ENCODE measurements at regions not wholly inside any gene's neighbourhood (a gene's known extent, or its start where the extent isn't known, plus 50 kb on each side); places are given as distances from the start of the nearest gene placed in this dataset.

- ChIA-PET CTCF (no interaction called here), POLR2A (no interaction called here)
- Mint-ChIP-seq H3K9me3 (ENCODE audit: insufficient read depth) (peaks cover 8% of the 10 kb centered on the region), H3K27me3 (no peaks in the 10 kb centered on the region), H3K4me1 (no peaks in the 10 kb centered on the region), H3K4me3 (no peak overlapping the region), H3K27ac (no peak overlapping the region)
- Histone ChIP-seq H2AFZ (ENCODE audit: insufficient read depth, low read depth, low read length, poor library complexity, severe bottlenecking) (no peak overlapping the region), H3K9me3 (ENCODE audit: control extremely low read depth in 1 of 3, control insufficient read depth in 2 of 3, insufficient read depth in 1 of 3, low read length in 2 of 3) (peaks cover 0 to 4% (median 0%) of the 10 kb centered on the region in 3 donors), H3K4me1 (ENCODE audit: control insufficient read depth in 2 of 2, insufficient read depth in 2 of 2, low read length in 2 of 2) (no peaks in the 10 kb centered on the region), H3K4me3 (ENCODE audit: control extremely low read depth in 1 of 5, extremely low read depth in 1 of 5, insufficient read depth in 1 of 5, low read depth in 2 of 5, low read length in 4 of 5) (no peak overlapping the region), H3K9ac (ENCODE audit: low read length) (no peak overlapping the region), H3K27me3 (replicated peaks in 1 of 4; ENCODE audit: control extremely low read depth in 1 of 4, control insufficient read depth in 3 of 4, insufficient read depth in 4 of 4, low read length in 3 of 4) (no peaks in the 10 kb centered on the region), H4K20me1 (ENCODE audit: control insufficient read depth, insufficient read depth, low read length, poor library complexity, severe bottlenecking) (no peaks in the 10 kb centered on the region), H3K36me3 (replicated peaks in 1 of 2; ENCODE audit: control extremely low read depth in 1 of 2, control insufficient read depth in 1 of 2, extremely low read depth in 1 of 2, insufficient read depth in 2 of 2, low read length in 1 of 2) (no peaks in the 10 kb centered on the region), H3K4me2 (replicated peaks; ENCODE audit: low read depth, low read length, poor library complexity, severe bottlenecking) (no peak overlapping the region), H3K79me2 (ENCODE audit: control insufficient read depth, insufficient read depth, low read length) (no peaks in the 10 kb centered on the region), H3K27ac (ENCODE audit: low read length in 2 of 2) (no peak overlapping the region)
- ATAC-seq (ENCODE audit: low read depth) (no peak), DNase-seq (no peak)
- TF ChIP-seq EZH2 (IDR thresholded peaks at IDR 0.05; ENCODE audit: borderline replicate concordance, insufficient read depth, low read depth, low read length, poor library complexity, severe bottlenecking): no peak
- whole genome bisulfite sequencing (ENCODE audit: insufficient coverage): no CpG with 5 or more reads among the region's 1 CpG
- intact Hi-C loops (cut with micrococcal nuclease): no loop called here
Observed at GRCh38 chr6:94600636-94601035, 976.7 kb upstream of the MANEA start.

DNA sequence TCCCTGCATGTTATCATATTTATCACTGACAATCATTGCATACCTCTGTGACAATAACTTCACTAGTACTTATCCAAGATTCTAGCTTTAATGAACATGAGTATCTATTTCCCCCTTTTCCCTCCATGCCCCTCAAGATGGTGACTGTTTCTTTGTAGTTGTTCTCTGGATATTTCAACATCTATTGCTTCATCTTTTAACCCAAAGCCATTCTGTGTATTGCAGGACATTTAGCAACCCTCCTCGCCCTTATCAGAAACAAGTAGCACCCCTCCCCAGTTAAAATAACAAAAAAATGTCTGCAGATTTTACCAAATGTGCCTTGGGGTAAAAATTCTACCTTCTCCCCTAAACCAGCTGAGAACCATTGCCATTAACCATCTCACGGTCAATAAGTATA lies 979.8 kb upstream of the MANEA start:
- Mint-ChIP-seq H3K27ac (no peak overlapping the region), H3K9me3 (ENCODE audit: insufficient read depth) (peaks cover 3% of the 10 kb centered on the region), H3K4me3 (no peak overlapping the region), H3K4me1 (no peaks in the 10 kb centered on the region), H3K27me3 (no peaks in the 10 kb centered on the region)
- no peak overlapping the region for H3K4me3 ChIP-seq (ENCODE audit: control extremely low read depth in 1 of 5, extremely low read depth in 1 of 5, insufficient read depth in 1 of 5, low read depth in 2 of 5, low read length in 4 of 5)
- no peak overlapping the region for H3K4me2 ChIP-seq (replicated peaks; ENCODE audit: low read depth, low read length, poor library complexity, severe bottlenecking)
- intact Hi-C loops (cut with micrococcal nuclease): no loop called here
- H3K27ac ChIP-seq (ENCODE audit: low read length in 2 of 2): no peak overlapping the region
- no peak overlapping the region for H3K9ac ChIP-seq (ENCODE audit: low read length)
- H3K9me3 ChIP-seq (ENCODE audit: control extremely low read depth in 1 of 3, control insufficient read depth in 2 of 3, insufficient read depth in 1 of 3, low read length in 2 of 3): no peaks in the 10 kb centered on the region
- H3K27me3 ChIP-seq (replicated peaks in 1 of 4; ENCODE audit: control extremely low read depth in 1 of 4, control insufficient read depth in 3 of 4, insufficient read depth in 4 of 4, low read length in 3 of 4): no peaks in the 10 kb centered on the region
- DNase-seq: no peak
- no peak overlapping the region for H2AFZ ChIP-seq (ENCODE audit: insufficient read depth, low read depth, low read length, poor library complexity, severe bottlenecking)
- H4K20me1 ChIP-seq (ENCODE audit: control insufficient read depth, insufficient read depth, low read length, poor library complexity, severe bottlenecking): no peaks in the 10 kb centered on the region
- no peak for ATAC-seq (ENCODE audit: low read depth)
- TF ChIP-seq EZH2 (IDR thresholded peaks at IDR 0.05; ENCODE audit: borderline replicate concordance, insufficient read depth, low read depth, low read length, poor library complexity, severe bottlenecking): no peak
- TF ChIP-seq CTCF (IDR thresholded peaks at IDR 0.05): no peak
- H3K79me2 ChIP-seq (ENCODE audit: control insufficient read depth, insufficient read depth, low read length): no peaks in the 10 kb centered on the region
- no CpG with 5 or more reads among the region's 2 CpGs for WGBS (ENCODE audit: insufficient coverage)
- POLR2A ChIA-PET: no interaction called here
- CTCF ChIA-PET: no interaction called here
- H3K4me1 ChIP-seq (ENCODE audit: control insufficient read depth in 2 of 2, insufficient read depth in 2 of 2, low read length in 2 of 2): no peaks in the 10 kb centered on the region
- H3K36me3 ChIP-seq (replicated peaks in 1 of 2; ENCODE audit: control extremely low read depth in 1 of 2, control insufficient read depth in 1 of 2, extremely low read depth in 1 of 2, insufficient read depth in 2 of 2, low read length in 1 of 2): no peaks in the 10 kb centered on the region

All from B cell (primary cell).